WTC11 (cell line): ENCODE measurements at regions not wholly inside any gene's neighbourhood (a gene's known extent, or its start where the extent isn't known, plus 50 kb on each side); places are given as distances from the start of the nearest gene placed in this dataset.

Experiments used
- ATAC-seq: fragments of 200-7000 bp; cut with Tn5 transposase; 2 replicates; pipeline ENCODE4 v1.10.0; 2021; ENCODE audit warnings: mild to moderate bottlenecking, moderate library complexity
- CTCF ChIA-PET: fragments of 300-600 bp; sonication (Branson Sonifier 250); formaldehyde crosslinking; loops from one replicate; lab custom pipeline; 2021; ENCODE audit warnings: antibody characterized with exemption; lab: Charles Lee
- POLR2A ChIA-PET: fragments of 350-600 bp; sonication (Branson Sonifier 250); formaldehyde crosslinking; loops from one replicate; lab custom pipeline; 2021; ENCODE audit warnings: antibody characterized with exemption; lab: Charles Lee
- DNase-seq: peaks from one replicate; pipeline ENCODE4 v3.0.0; 2021; ENCODE audit warnings: low spot score
- H3K27ac Mint-ChIP-seq: 2 replicates; pipeline ENCODE4 v1.8.0; 2021; ENCODE audit warnings: mixed read lengths
- H3K27me3 Mint-ChIP-seq: 2 replicates; pipeline ENCODE4 v1.8.0; 2021; ENCODE audit warnings: low read depth, mild to moderate bottlenecking, moderate library complexity, mixed read lengths
- H3K36me3 Mint-ChIP-seq: 2 replicates; pipeline ENCODE4 v1.8.0; 2021; ENCODE audit warnings: mixed read lengths
- H3K4me1 Mint-ChIP-seq: 2 replicates; pipeline ENCODE4 v1.8.0; 2022; ENCODE audit warnings: mixed read lengths
- H3K4me3 Mint-ChIP-seq: 2 replicates; pipeline ENCODE4 v1.8.0; 2021; ENCODE audit warnings: mild to moderate bottlenecking, moderate library complexity, mixed read lengths
- H3K9me3 Mint-ChIP-seq: 2 replicates; pipeline ENCODE4 v1.8.0; 2021; ENCODE audit warnings: mixed read lengths
- CBFB ChIP-seq: sonication (generic); formaldehyde crosslinking; IDR thresholded peaks from 2 replicates; pipeline ENCODE4 v1.8.1; 2022; ENCODE audit warnings: mild to moderate bottlenecking, low read depth, missing genetic modification reagents
- CDX4 ChIP-seq: fragments of 250-450 bp; sonication (Bioruptor Pico); IDR thresholded peaks from 2 replicates; pipeline ENCODE4 v1.9.0; 2021; ENCODE audit warnings: moderate library complexity, mild to moderate bottlenecking, inconsistent platforms, borderline replicate concordance
- E2F5 ChIP-seq: sonication (generic); formaldehyde crosslinking; IDR thresholded peaks from 2 replicates; pipeline ENCODE4 v1.8.1; 2022; ENCODE audit warnings: mild to moderate bottlenecking, moderate library complexity, missing genetic modification reagents
- ERG ChIP-seq: fragments of 250-450 bp; sonication (Bioruptor Pico); IDR thresholded peaks from 2 replicates; pipeline ENCODE4 v1.8.0; 2021; ENCODE audit warnings: mild to moderate bottlenecking
- ESRRA ChIP-seq: sonication (generic); formaldehyde crosslinking; IDR thresholded peaks from 2 replicates; pipeline ENCODE4 v1.8.1; 2022; ENCODE audit warnings: mild to moderate bottlenecking, missing genetic modification reagents, borderline replicate concordance
- FOXP4 ChIP-seq: sonication (generic); formaldehyde crosslinking; IDR thresholded peaks from 2 replicates; pipeline ENCODE4 v1.8.0; 2022; ENCODE audit warnings: mild to moderate bottlenecking, missing genetic modification reagents
- GTF2I ChIP-seq: fragments of 250-450 bp; sonication (Bioruptor Pico); conservative IDR thresholded peaks from 2 replicates; pipeline ENCODE4 v1.4.0; 2021; ENCODE audit warnings: mild to moderate bottlenecking
- JAZF1 ChIP-seq: fragments of 250-450 bp; sonication (Bioruptor Pico); IDR thresholded peaks from 2 replicates; pipeline ENCODE4 v1.9.0; 2021; ENCODE audit warnings: moderate library complexity, mild to moderate bottlenecking, inconsistent platforms
- PRRX2 ChIP-seq: fragments of 250-450 bp; sonication (Bioruptor Pico); IDR thresholded peaks from 2 replicates; pipeline ENCODE4 v1.8.0; 2021; ENCODE audit warnings: mild to moderate bottlenecking
- RELA ChIP-seq: sonication (generic); formaldehyde crosslinking; IDR thresholded peaks from 2 replicates; pipeline ENCODE4 v1.8.1; 2022; ENCODE audit warnings: missing genetic modification reagents, mild to moderate bottlenecking, borderline replicate concordance
- SMAD3 ChIP-seq: sonication (generic); formaldehyde crosslinking; IDR thresholded peaks from 2 replicates; pipeline ENCODE4 v1.8.0; 2022; ENCODE audit warnings: missing genetic modification reagents, mild to moderate bottlenecking, borderline replicate concordance
- USF1 ChIP-seq: sonication (generic); formaldehyde crosslinking; IDR thresholded peaks from 2 replicates; pipeline ENCODE4 v1.8.0; 2022; ENCODE audit warnings: mild to moderate bottlenecking, missing genetic modification reagents
- USF2 ChIP-seq: sonication (generic); formaldehyde crosslinking; IDR thresholded peaks from 2 replicates; pipeline ENCODE4 v1.8.1; 2023; ENCODE audit warnings: mild to moderate bottlenecking, missing genetic modification reagents, moderate library complexity
- ZNF121 ChIP-seq: sonication (generic); formaldehyde crosslinking; IDR thresholded peaks from 2 replicates; pipeline ENCODE4 v1.8.0; 2023; ENCODE audit warnings: missing genetic modification reagents
- ZNF232 ChIP-seq: sonication (generic); formaldehyde crosslinking; IDR thresholded peaks from 2 replicates; pipeline ENCODE4 v1.8.0; 2022; ENCODE audit warnings: mild to moderate bottlenecking, missing genetic modification reagents
- ZNF263 ChIP-seq: sonication (generic); formaldehyde crosslinking; IDR thresholded peaks from 2 replicates; pipeline ENCODE4 v1.8.1; 2022; ENCODE audit warnings: low read depth, mild to moderate bottlenecking, moderate library complexity, missing genetic modification reagents
- ZNF281 ChIP-seq: sonication (generic); formaldehyde crosslinking; IDR thresholded peaks from 2 replicates; pipeline ENCODE4 v1.8.0; 2023; ENCODE audit warnings: mild to moderate bottlenecking, missing genetic modification reagents
- ZNF396 ChIP-seq: fragments of 250-450 bp; sonication (Bioruptor Pico); IDR thresholded peaks from 2 replicates; pipeline ENCODE4 v1.8.0; 2021; ENCODE audit warnings: mild to moderate bottlenecking, moderate library complexity, borderline replicate concordance
- ZNF416 ChIP-seq: fragments of 250-450 bp; sonication (Bioruptor Pico); IDR thresholded peaks from 2 replicates; pipeline ENCODE4 v1.9.0; 2021; ENCODE audit warnings: mild to moderate bottlenecking, inconsistent platforms
- ZNF512 ChIP-seq: sonication (generic); formaldehyde crosslinking; IDR thresholded peaks from 2 replicates; pipeline ENCODE4 v1.8.1; 2022; ENCODE audit warnings: missing genetic modification reagents, borderline replicate concordance

GRCh38 chr15:29449136-29449535, 179.5 kb upstream of the NSMCE3 start (continued):
- TF ChIP-seq ZNF512 (CRISPR knock-in tag): no peak
- no peak for TF ChIP-seq ZNF281 (CRISPR knock-in tag)
- TF ChIP-seq, all 79 proteins: peak for 3

- POLR2A ChIA-PET: interaction anchor here (0.6 kb wide), 1 partner anchor 86 kb away, joined by 6 read pairs; no protein-coding TSS in a partner anchor
- no peak for DNase-seq
Observed at GRCh38 chr15:29448320-29448719, 178.7 kb upstream of the NSMCE3 start.

More at GRCh38 chr15:29448320-29448719, 178.7 kb upstream of the NSMCE3 start:
- no peaks in the 10 kb centered on the region for H3K27me3 Mint-ChIP-seq
- no peak overlapping the region for H3K4me3 Mint-ChIP-seq
- H3K4me1 Mint-ChIP-seq: peaks cover 22% of the 10 kb centered on the region
- CTCF ChIA-PET: interaction anchor here (1.2 kb wide), 1 partner anchor 208 kb away, joined by 3 read pairs; no protein-coding TSS in a partner anchor
- no peak for ATAC-seq
- H3K27ac Mint-ChIP-seq: no peak overlapping the region
- no peaks in the 10 kb centered on the region for H3K9me3 Mint-ChIP-seq
- no peaks in the 10 kb centered on the region for H3K36me3 Mint-ChIP-seq
- TF ChIP-seq RELA (CRISPR knock-in tag) (no peak), FOXP4 (CRISPR knock-in tag) (no peak), SMAD3 (CRISPR knock-in tag) (no peak), ERG (CRISPR knock-in tag) (no peak), USF1 (CRISPR knock-in tag) (no peak), JAZF1 (no peak), CDX4 (CRISPR knock-in tag) (no peak), ZNF121 (CRISPR knock-in tag) (no peak), ZNF396 (no peak), ZNF232 (CRISPR knock-in tag) (no peak), ZNF512 (CRISPR knock-in tag) (no peak), USF2 (no peak), ZNF416 (CRISPR knock-in tag) (no peak), E2F5 (no peak), ZNF263 (CRISPR knock-in tag) (no peak), PRRX2 (CRISPR knock-in tag) (no peak), GTF2I (CRISPR knock-in tag) (no peak), ESRRA (no peak), CBFB (CRISPR knock-in tag) (no peak)
